ENCODE measurements at regions not wholly inside any gene's neighbourhood (a gene's known extent, or its start where the extent isn't known, plus 50 kb on each side); places are given as distances from the start of the nearest gene placed in this dataset.

DNA sequence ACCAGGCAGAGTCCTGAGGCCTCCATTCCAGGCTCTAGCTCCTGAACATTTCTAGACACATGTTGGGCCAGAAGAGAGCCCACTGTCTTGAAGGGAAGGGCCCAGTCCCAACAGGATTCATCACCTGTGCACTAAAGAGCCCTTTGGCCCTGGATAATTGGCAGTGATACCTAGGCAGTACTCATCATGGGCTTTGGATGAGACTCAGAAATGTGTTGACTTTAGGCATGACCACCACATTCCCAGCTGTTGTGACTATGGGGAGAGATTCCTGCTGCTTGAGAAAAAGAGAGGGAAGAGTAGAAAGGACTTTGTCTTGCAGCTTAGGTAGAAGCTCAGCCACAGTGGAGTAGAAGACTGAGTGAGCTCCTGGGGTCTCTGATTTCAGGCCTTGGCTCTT, 138.4 kb upstream of the DAPK1 start:
- H3K4me2 ChIP-seq: no peak overlapping the region
- no peaks in the 10 kb centered on the region for H3K36me3 Mint-ChIP-seq (ENCODE audit: low read depth)
- no peaks in the 10 kb centered on the region for H3K79me2 ChIP-seq (replicated peaks; ENCODE audit: insufficient read depth)
- no peaks in the 10 kb centered on the region for H3K27me3 ChIP-seq (ENCODE audit: insufficient read depth)
- H3K9me2 ChIP-seq (ENCODE audit: insufficient read depth): no peaks in the 10 kb centered on the region
- ATAC-seq (no peak), DNase-seq (ENCODE audit: low spot score) (no peak)
- H3K4me3 ChIP-seq: no peak overlapping the region
- H3K27me3 Mint-ChIP-seq (ENCODE audit: insufficient read depth, low read depth, poor library complexity): peaks cover 2% of the 10 kb centered on the region
- peaks cover 3% of the 10 kb centered on the region; the same call in 1 of the 2 replicates for H3K4me1 ChIP-seq (ENCODE audit: insufficient read depth)
- TF ChIP-seq JUNB (IDR thresholded peaks at IDR 0.05; ENCODE audit: unreplicated experiment) (no peak), NANOG (IDR thresholded peaks at IDR 0.05; ENCODE audit: borderline replicate concordance) (no peak), CREB1 (CRISPR knock-in tag; IDR thresholded peaks at IDR 0.05; ENCODE audit: low read depth) (no peak), STAT1 (IDR thresholded peaks at IDR 0.05; ENCODE audit: unreplicated experiment) (no peak), EZH2 (IDR thresholded peaks at IDR 0.05; ENCODE audit: low read depth, unreplicated experiment) (no peak), POLR2AphosphoS5 (IDR thresholded peaks at IDR 0.05; ENCODE audit: low read depth) (no peak), ZNF114 (CRISPR knock-in tag; IDR thresholded peaks at IDR 0.05) (no peak)
- TF ChIP-seq, protein P1, sequence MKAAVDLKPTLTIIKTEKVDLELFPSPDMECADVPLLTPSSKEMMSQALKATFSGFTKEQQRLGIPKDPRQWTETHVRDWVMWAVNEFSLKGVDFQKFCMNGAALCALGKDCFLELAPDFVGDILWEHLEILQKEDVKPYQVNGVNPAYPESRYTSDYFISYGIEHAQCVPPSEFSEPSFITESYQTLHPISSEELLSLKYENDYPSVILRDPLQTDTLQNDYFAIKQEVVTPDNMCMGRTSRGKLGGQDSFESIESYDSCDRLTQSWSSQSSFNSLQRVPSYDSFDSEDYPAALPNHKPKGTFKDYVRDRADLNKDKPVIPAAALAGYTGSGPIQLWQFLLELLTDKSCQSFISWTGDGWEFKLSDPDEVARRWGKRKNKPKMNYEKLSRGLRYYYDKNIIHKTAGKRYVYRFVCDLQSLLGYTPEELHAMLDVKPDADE (IDR thresholded peaks at IDR 0.05): no peak
- TF ChIP-seq, protein P2, sequence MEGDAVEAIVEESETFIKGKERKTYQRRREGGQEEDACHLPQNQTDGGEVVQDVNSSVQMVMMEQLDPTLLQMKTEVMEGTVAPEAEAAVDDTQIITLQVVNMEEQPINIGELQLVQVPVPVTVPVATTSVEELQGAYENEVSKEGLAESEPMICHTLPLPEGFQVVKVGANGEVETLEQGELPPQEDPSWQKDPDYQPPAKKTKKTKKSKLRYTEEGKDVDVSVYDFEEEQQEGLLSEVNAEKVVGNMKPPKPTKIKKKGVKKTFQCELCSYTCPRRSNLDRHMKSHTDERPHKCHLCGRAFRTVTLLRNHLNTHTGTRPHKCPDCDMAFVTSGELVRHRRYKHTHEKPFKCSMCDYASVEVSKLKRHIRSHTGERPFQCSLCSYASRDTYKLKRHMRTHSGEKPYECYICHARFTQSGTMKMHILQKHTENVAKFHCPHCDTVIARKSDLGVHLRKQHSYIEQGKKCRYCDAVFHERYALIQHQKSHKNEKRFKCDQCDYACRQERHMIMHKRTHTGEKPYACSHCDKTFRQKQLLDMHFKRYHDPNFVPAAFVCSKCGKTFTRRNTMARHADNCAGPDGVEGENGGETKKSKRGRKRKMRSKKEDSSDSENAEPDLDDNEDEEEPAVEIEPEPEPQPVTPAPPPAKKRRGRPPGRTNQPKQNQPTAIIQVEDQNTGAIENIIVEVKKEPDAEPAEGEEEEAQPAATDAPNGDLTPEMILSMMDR (conservative IDR thresholded peaks at IDR 0.05; ENCODE audit: low read depth in 2 of 2): no peak
- TF ChIP-seq, protein P3, sequence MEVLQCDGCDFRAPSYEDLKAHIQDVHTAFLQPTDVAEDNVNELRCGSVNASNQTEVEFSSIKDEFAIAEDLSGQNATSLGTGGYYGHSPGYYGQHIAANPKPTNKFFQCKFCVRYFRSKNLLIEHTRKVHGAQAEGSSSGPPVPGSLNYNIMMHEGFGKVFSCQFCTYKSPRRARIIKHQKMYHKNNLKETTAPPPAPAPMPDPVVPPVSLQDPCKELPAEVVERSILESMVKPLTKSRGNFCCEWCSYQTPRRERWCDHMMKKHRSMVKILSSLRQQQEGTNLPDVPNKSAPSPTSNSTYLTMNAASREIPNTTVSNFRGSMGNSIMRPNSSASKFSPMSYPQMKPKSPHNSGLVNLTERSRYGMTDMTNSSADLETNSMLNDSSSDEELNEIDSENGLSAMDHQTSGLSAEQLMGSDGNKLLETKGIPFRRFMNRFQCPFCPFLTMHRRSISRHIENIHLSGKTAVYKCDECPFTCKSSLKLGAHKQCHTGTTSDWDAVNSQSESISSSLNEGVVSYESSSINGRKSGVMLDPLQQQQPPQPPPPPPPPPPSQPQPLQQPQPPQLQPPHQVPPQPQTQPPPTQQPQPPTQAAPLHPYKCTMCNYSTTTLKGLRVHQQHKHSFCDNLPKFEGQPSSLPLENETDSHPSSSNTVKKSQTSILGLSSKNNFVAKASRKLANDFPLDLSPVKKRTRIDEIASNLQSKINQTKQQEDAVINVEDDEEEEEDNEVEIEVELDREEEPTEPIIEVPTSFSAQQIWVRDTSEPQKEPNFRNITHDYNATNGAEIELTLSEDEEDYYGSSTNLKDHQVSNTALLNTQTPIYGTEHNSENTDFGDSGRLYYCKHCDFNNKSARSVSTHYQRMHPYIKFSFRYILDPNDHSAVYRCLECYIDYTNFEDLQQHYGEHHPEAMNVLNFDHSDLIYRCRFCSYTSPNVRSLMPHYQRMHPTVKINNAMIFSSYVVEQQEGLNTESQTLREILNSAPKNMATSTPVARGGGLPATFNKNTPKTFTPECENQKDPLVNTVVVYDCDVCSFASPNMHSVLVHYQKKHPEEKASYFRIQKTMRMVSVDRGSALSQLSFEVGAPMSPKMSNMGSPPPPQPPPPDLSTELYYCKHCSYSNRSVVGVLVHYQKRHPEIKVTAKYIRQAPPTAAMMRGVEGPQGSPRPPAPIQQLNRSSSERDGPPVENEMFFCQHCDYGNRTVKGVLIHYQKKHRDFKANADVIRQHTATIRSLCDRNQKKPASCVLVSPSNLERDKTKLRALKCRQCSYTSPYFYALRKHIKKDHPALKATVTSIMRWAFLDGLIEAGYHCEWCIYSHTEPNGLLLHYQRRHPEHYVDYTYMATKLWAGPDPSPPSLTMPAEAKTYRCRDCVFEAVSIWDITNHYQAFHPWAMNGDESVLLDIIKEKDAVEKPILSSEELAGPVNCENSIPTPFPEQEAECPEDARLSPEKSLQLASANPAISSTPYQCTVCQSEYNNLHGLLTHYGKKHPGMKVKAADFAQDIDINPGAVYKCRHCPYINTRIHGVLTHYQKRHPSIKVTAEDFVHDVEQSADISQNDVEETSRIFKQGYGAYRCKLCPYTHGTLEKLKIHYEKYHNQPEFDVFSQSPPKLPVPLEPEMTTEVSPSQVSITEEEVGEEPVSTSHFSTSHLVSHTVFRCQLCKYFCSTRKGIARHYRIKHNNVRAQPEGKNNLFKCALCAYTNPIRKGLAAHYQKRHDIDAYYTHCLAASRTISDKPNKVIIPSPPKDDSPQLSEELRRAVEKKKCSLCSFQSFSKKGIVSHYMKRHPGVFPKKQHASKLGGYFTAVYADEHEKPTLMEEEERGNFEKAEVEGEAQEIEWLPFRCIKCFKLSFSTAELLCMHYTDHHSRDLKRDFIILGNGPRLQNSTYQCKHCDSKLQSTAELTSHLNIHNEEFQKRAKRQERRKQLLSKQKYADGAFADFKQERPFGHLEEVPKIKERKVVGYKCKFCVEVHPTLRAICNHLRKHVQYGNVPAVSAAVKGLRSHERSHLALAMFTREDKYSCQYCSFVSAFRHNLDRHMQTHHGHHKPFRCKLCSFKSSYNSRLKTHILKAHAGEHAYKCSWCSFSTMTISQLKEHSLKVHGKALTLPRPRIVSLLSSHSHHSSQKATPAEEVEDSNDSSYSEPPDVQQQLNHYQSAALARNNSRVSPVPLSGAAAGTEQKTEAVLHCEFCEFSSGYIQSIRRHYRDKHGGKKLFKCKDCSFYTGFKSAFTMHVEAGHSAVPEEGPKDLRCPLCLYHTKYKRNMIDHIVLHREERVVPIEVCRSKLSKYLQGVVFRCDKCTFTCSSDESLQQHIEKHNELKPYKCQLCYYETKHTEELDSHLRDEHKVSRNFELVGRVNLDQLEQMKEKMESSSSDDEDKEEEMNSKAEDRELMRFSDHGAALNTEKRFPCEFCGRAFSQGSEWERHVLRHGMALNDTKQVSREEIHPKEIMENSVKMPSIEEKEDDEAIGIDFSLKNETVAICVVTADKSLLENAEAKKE (CRISPR knock-in tag; IDR thresholded peaks at IDR 0.05): no peak
- peaks cover under 1% of the 10 kb centered on the region; the same call in 1 of the 3 replicates for H3K9me3 Mint-ChIP-seq
- H4K20me1 ChIP-seq (replicated peaks; ENCODE audit: insufficient read depth): no peaks in the 10 kb centered on the region
- no peaks in the 10 kb centered on the region for H3F3A ChIP-seq (replicated peaks; ENCODE audit: low read depth)
- H3K27ac Mint-ChIP-seq: no peak overlapping the region; the same call in 1 of the 2 replicates
- no peak overlapping the region for H3K27ac ChIP-seq (ENCODE audit: low read depth)
- no peak overlapping the region for H3K4me3 Mint-ChIP-seq
- peaks cover under 1% of the 10 kb centered on the region; the same call in 2 of the 3 replicates for H3K4me1 Mint-ChIP-seq
- H2AFZ ChIP-seq: no peak overlapping the region
- H3K36me3 ChIP-seq (ENCODE audit: insufficient read depth): no peaks in the 10 kb centered on the region
